Endothelial cell of umbilical vein (primary cell): ENCODE measurements at regions not wholly inside any gene's neighbourhood (a gene's known extent, or its start where the extent isn't known, plus 50 kb on each side); places are given as distances from the start of the nearest gene placed in this dataset.

Source experiments
- BruUV-seq: library from RNA; stranded (reverse); fragments of 400-500 nt; replicated peaks from 2 replicates; lab custom pipeline; 2021; lab: Mats Ljungman, UMichigan
- CTCF ChIA-PET: fragments of 300-600, 350-600 bp; sonication (Branson Sonifier 250); formaldehyde crosslinking; loops from one replicate; lab custom pipeline; 2021; ENCODE audit warnings: antibody characterized with exemption, inconsistent platforms; lab: Charles Lee
- POLR2A ChIA-PET: fragments of 300-600, 350-600 bp; sonication (Branson Sonifier 250); formaldehyde crosslinking; loops from one replicate; lab custom pipeline; 2021; ENCODE audit warnings: antibody characterized with exemption, inconsistent platforms; lab: Charles Lee
- DNase-seq: peaks from one replicate; pipeline ENCODE4 v3.0.0-alpha.2; 2011; ENCODE audit warnings: low read depth, low spot score
- FAIRE-seq: peaks from 2 replicates; lab custom pipeline; 2011; peaks lifted over from hg19 to GRCh38; lab: Jason Lieb, UNC
- H2AFZ ChIP-seq: 2 replicates; pipeline ENCODE4 v1.6.0; 2012; ENCODE audit warnings: low read depth, low read length, control low read depth, inconsistent platforms
- H3K27ac ChIP-seq: 2 replicates; pipeline ENCODE4 v1.5.1; 2011; ENCODE audit warnings: low read depth, mild to moderate bottlenecking, control low read depth, low read length, moderate library complexity; ENCODE audit not compliant: insufficient read depth
- H3K27me3 ChIP-seq, 2 experiments: 2 replicates each; pipeline versions ENCODE4 v1.6.0 to v1.6.1; 2011; ENCODE audit warnings: low read length in 2 of 2, mixed read lengths in 1 of 2; ENCODE audit not compliant: control insufficient read depth in 2 of 2, insufficient read depth in 2 of 2
- H3K36me3 ChIP-seq, 2 experiments: 2 replicates in 1 of 2; 3 replicates in 1 of 2; pipeline ENCODE4 v1.5.1; 2011; ENCODE audit warnings: low read length in 2 of 2, mild to moderate bottlenecking in 1 of 2, moderate library complexity in 1 of 2; ENCODE audit not compliant: control insufficient read depth in 2 of 2, insufficient read depth in 2 of 2; ENCODE audit errors: extremely low read depth in 1 of 2
- H3K4me1 ChIP-seq: 3 replicates; pipeline ENCODE4 v1.5.1; 2011; ENCODE audit warnings: mild to moderate bottlenecking, low read length; ENCODE audit not compliant: control insufficient read depth, insufficient read depth; ENCODE audit errors: extremely low read depth
- H3K4me2 ChIP-seq: 2 replicates; pipeline ENCODE4 v1.6.1; 2011; ENCODE audit warnings: low read length, control low read depth, mixed read lengths; ENCODE audit not compliant: insufficient read depth
- H3K4me3 ChIP-seq, 3 experiments: fragments of 200-600 bp in 1 of 3; sonication (generic), shearing (Covaris generic) in 1 of 3; replicated peaks in 1 of 3; 2 replicates each; pipeline ENCODE4 v1.5.1; 2011 to 2016; ENCODE audit warnings: control low read depth in 3 of 3, low read length in 3 of 3, mild to moderate bottlenecking in 2 of 3, inconsistent platforms in 1 of 3, low read depth in 1 of 3, moderate library complexity in 1 of 3; ENCODE audit not compliant: insufficient read depth in 1 of 3
- H3K79me2 ChIP-seq: 2 replicates; pipeline ENCODE4 v1.6.0; 2012; ENCODE audit warnings: low read length, inconsistent platforms; ENCODE audit not compliant: control insufficient read depth, insufficient read depth
- H3K9ac ChIP-seq: replicated peaks from 2 replicates; pipeline ENCODE3; 2011; ENCODE audit warnings: low read length, control low read depth; ENCODE audit not compliant: insufficient read depth; ENCODE audit errors: extremely low read depth
- H3K9me1 ChIP-seq: replicated peaks from 3 replicates; pipeline ENCODE4 v1.6.0; 2011; ENCODE audit warnings: mild to moderate bottlenecking, low read length; ENCODE audit not compliant: control insufficient read depth, insufficient read depth; ENCODE audit errors: extremely low read depth
- H3K9me3 ChIP-seq: replicated peaks from 2 replicates; pipeline ENCODE4 v1.5.1; 2012; ENCODE audit warnings: low read length, inconsistent platforms; ENCODE audit not compliant: control insufficient read depth, insufficient read depth
- H4K20me1 ChIP-seq: replicated peaks from 2 replicates; pipeline ENCODE3; 2011; ENCODE audit warnings: mild to moderate bottlenecking, low read length; ENCODE audit not compliant: control insufficient read depth, insufficient read depth; ENCODE audit errors: extremely low read depth
- EZH2 ChIP-seq: IDR thresholded peaks from 2 replicates; pipeline ENCODE4 v1.6.1; 2012; ENCODE audit warnings: borderline replicate concordance, low read depth, mild to moderate bottlenecking, moderate library complexity, low read length, inconsistent platforms; ENCODE audit not compliant: severe bottlenecking
- FOS ChIP-seq: IDR thresholded peaks from 2 replicates; pipeline ENCODE4 v1.6.1; 2011; ENCODE audit warnings: mild to moderate bottlenecking, low read length, moderate library complexity, borderline replicate concordance; ENCODE audit not compliant: insufficient read depth
- GATA2 ChIP-seq: IDR thresholded peaks from 2 replicates; pipeline ENCODE4 v1.7.0; 2011; ENCODE audit warnings: low read depth, mild to moderate bottlenecking, moderate library complexity, mixed read lengths, low read length; ENCODE audit not compliant: insufficient read length, insufficient read depth
- JUN ChIP-seq: IDR thresholded peaks from 2 replicates; pipeline ENCODE4 v1.6.1; 2011; ENCODE audit warnings: borderline replicate concordance, low read depth; ENCODE audit not compliant: insufficient read length, insufficient read depth
- MYC ChIP-seq: IDR thresholded peaks from one replicate; pipeline ENCODE4 v1.6.1; 2011; ENCODE audit warnings: mild to moderate bottlenecking, low read depth, low read length
- POLR2A ChIP-seq: IDR thresholded peaks from 2 replicates; pipeline ENCODE4 v1.6.1; 2012; ENCODE audit warnings: low read depth, mild to moderate bottlenecking, control low read depth, low read length
- POLR2AphosphoS5 ChIP-seq: IDR thresholded peaks from 2 replicates; pipeline ENCODE4 v1.6.1; 2012; ENCODE audit warnings: low read depth, mild to moderate bottlenecking, control low read depth, low read length, moderate library complexity; ENCODE audit not compliant: insufficient read depth
- dilution Hi-C: fragments of 300-500 bp; cut with MboI; formaldehyde crosslinking; loops from one replicate; pipeline ENCODE4 v1.15.0; 2019; ENCODE audit warnings: low sequenced_read_pairs; ENCODE audit not compliant: extremely low pct_ligation_motif_present
- intact Hi-C: fragments of 100-400 bp; cut with micrococcal nuclease; formaldehyde crosslinking; loops from one replicate; pipeline ENCODE4 v1.10.0; 2022
- TF ChIP-seq, protein P1 (sequence below), 2 donors: IDR thresholded peaks; 1 replicate in 1 of 2; 2 replicates in 1 of 2; pipeline ENCODE4 v1.5.1; 2011; ENCODE audit warnings: low read length in 2 of 2, mild to moderate bottlenecking in 2 of 2, moderate library complexity in 2 of 2, control low read depth in 1 of 2, inconsistent platforms in 1 of 2, low read depth in 1 of 2; ENCODE audit not compliant: insufficient read depth in 1 of 2; ENCODE audit errors: extremely low read depth in 1 of 2
- TF ChIP-seq, protein P2 (sequence below): IDR thresholded peaks from 2 replicates; pipeline ENCODE4 v1.6.1; 2011; ENCODE audit not compliant: insufficient read depth, insufficient read length

DNA sequence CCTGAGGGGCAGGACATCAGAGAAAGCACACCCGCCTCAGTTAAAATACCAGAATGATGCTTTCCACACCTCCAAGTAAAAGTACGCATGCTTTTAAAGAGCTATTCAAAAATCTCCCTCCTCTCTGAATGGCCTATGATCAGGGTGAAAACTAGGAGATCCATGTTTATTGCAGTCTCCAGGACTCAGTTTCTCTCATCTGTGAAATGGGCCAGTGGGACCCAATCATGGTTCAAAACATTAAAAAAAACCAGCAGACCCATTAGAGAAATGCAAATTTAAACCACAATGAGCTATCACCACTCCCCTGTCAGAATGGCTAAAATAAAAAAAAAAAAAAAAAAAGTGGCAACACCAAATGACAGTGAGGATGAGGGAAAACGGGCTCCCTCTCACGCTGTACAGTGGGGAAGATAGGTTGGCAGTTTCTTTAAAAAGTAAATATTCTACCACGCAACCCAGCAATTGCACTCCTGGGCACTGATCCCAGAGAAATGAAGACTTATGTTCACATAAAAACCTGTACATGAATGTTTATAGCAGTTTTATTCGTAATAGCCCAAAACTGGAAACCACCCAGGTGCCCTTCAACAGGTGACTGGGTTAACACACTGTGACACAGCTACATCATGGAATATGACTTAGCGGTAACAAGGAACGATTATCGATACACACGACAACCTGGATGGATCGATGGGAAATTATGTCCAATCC is 242.7 kb downstream of the MN1 start:
- Histone ChIP-seq H3K36me3 (no peaks in the 10 kb centered on the region), H3K9me3 (no peaks in the 10 kb centered on the region), H3K79me2 (no peaks in the 10 kb centered on the region), H4K20me1 (no peaks in the 10 kb centered on the region), H3K27ac (no peak overlapping the region), H3K9me1 (no peaks in the 10 kb centered on the region), H3K9ac (no peak overlapping the region), H2AFZ (no peak overlapping the region), H3K4me3 (no peak overlapping the region), H3K4me2 (no peak overlapping the region), H3K27me3 (peaks cover 0 to 10% of the 10 kb centered on the region in 2 experiments), H3K4me1 (no peaks in the 10 kb centered on the region)
- POLR2A ChIA-PET, result no interaction called here
- FAIRE-seq (no peak), DNase-seq (no peak)
- CTCF ChIA-PET, result interaction anchor here (1.3 kb wide), 1 partner anchor 9 kb away, joined by 3 read pairs; no protein-coding TSS in a partner anchor
- TF ChIP-seq GATA2 (no peak), POLR2A (no peak), JUN (no peak), POLR2AphosphoS5 (no peak), EZH2 (no peak), MYC (no peak), FOS (no peak)
- TF ChIP-seq, protein P1, sequence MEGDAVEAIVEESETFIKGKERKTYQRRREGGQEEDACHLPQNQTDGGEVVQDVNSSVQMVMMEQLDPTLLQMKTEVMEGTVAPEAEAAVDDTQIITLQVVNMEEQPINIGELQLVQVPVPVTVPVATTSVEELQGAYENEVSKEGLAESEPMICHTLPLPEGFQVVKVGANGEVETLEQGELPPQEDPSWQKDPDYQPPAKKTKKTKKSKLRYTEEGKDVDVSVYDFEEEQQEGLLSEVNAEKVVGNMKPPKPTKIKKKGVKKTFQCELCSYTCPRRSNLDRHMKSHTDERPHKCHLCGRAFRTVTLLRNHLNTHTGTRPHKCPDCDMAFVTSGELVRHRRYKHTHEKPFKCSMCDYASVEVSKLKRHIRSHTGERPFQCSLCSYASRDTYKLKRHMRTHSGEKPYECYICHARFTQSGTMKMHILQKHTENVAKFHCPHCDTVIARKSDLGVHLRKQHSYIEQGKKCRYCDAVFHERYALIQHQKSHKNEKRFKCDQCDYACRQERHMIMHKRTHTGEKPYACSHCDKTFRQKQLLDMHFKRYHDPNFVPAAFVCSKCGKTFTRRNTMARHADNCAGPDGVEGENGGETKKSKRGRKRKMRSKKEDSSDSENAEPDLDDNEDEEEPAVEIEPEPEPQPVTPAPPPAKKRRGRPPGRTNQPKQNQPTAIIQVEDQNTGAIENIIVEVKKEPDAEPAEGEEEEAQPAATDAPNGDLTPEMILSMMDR (IDR thresholded peaks at IDR 0.05; ENCODE audit: extremely low read depth in 1 of 2, insufficient read depth in 1 of 2, low read depth in 1 of 2, low read length in 2 of 2), result no peak
- TF ChIP-seq, protein P2, sequence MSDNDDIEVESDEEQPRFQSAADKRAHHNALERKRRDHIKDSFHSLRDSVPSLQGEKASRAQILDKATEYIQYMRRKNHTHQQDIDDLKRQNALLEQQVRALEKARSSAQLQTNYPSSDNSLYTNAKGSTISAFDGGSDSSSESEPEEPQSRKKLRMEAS, result no peak
- BruUV-seq, result no TSS peak
- intact Hi-C loops, result no loop called here
- dilution Hi-C loops, result no loop called here
